Esophagus muscularis mucosa (tissue), 4 donors: ENCODE measurements at regions not wholly inside any gene's neighbourhood (a gene's known extent, or its start where the extent isn't known, plus 50 kb on each side); places are given as distances from the start of the nearest gene placed in this dataset.

Experiments
- EP300 ChIP-seq: sonication (generic); formaldehyde crosslinking; IDR thresholded peaks from one replicate; pipeline ENCODE4 v1.6.1; 2017; ENCODE audit warnings: antibody characterized with exemption
- POLR2A ChIP-seq: fragments of 450-650 bp; IDR thresholded peaks from one replicate; pipeline ENCODE4 v1.6.1; 2017; ENCODE audit warnings: antibody characterized with exemption, moderate library complexity, mild to moderate bottlenecking, low read depth
- TF ChIP-seq, protein P1 (sequence below), 3 experiments: fragments of 200-600 bp in 2 of 3; fragments of 450-650 bp in 1 of 3; sonication (generic) in 2 of 3; IDR thresholded peaks; one replicate each; pipeline ENCODE4 v1.5.1; 2017 to 2019; ENCODE audit warnings: antibody characterized with exemption in 3 of 3, mild to moderate bottlenecking in 2 of 3, moderate library complexity in 1 of 3

- no peak for TF ChIP-seq POLR2A
- TF ChIP-seq, protein P1, sequence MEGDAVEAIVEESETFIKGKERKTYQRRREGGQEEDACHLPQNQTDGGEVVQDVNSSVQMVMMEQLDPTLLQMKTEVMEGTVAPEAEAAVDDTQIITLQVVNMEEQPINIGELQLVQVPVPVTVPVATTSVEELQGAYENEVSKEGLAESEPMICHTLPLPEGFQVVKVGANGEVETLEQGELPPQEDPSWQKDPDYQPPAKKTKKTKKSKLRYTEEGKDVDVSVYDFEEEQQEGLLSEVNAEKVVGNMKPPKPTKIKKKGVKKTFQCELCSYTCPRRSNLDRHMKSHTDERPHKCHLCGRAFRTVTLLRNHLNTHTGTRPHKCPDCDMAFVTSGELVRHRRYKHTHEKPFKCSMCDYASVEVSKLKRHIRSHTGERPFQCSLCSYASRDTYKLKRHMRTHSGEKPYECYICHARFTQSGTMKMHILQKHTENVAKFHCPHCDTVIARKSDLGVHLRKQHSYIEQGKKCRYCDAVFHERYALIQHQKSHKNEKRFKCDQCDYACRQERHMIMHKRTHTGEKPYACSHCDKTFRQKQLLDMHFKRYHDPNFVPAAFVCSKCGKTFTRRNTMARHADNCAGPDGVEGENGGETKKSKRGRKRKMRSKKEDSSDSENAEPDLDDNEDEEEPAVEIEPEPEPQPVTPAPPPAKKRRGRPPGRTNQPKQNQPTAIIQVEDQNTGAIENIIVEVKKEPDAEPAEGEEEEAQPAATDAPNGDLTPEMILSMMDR (IDR thresholded peaks at IDR 0.05) = no peak
- no peak for TF ChIP-seq EP300
Observed at GRCh38 chr4:132317923-132318322, 831.2 kb upstream of the PCDH10 start.
